Osteocyte (in vitro differentiated cells): ENCODE measurements at regions not wholly inside any gene's neighbourhood (a gene's known extent, or its start where the extent isn't known, plus 50 kb on each side); places are given as distances from the start of the nearest gene placed in this dataset.

Source experiments
- DNase-seq: peaks from one replicate; pipeline ENCODE4 v3.0.0; 2021; ENCODE audit warnings: mixed read lengths; ENCODE audit not compliant: unreplicated experiment; ENCODE audit errors: extremely low spot score
- H3K27ac Mint-ChIP-seq: one replicate; pipeline ENCODE4 v1.8.0; 2021; ENCODE audit warnings: mild to moderate bottlenecking, mixed read lengths; ENCODE audit not compliant: unreplicated experiment
- H3K27me3 Mint-ChIP-seq: one replicate; pipeline ENCODE4 v1.8.0; 2021; ENCODE audit warnings: mixed read lengths; ENCODE audit not compliant: unreplicated experiment
- H3K36me3 Mint-ChIP-seq: one replicate; pipeline ENCODE4 v1.8.0; 2021; ENCODE audit warnings: mixed read lengths; ENCODE audit not compliant: unreplicated experiment
- H3K4me1 Mint-ChIP-seq: one replicate; pipeline ENCODE4 v1.8.0; 2021; ENCODE audit warnings: mixed read lengths; ENCODE audit not compliant: unreplicated experiment
- H3K4me3 Mint-ChIP-seq: one replicate; pipeline ENCODE4 v1.8.0; 2021; ENCODE audit warnings: mild to moderate bottlenecking, moderate library complexity, mixed read lengths; ENCODE audit not compliant: unreplicated experiment
- H3K9me3 Mint-ChIP-seq: one replicate; pipeline ENCODE4 v1.8.0; 2021; ENCODE audit warnings: mixed read lengths; ENCODE audit not compliant: unreplicated experiment
- CTCF ChIP-seq: fragments of 200-600 bp; sonication (generic); IDR thresholded peaks from 2 replicates; pipeline ENCODE4 v1.5.0; 2021; ENCODE audit warnings: antibody characterized with exemption, mild to moderate bottlenecking, moderate library complexity

GRCh38 chr11:81365496-81365895 lies 1368.2 kb downstream of the FAM181B start:
- no peaks in the 10 kb centered on the region for H3K36me3 Mint-ChIP-seq
- TF ChIP-seq CTCF = no peak
- H3K4me1 Mint-ChIP-seq = no peaks in the 10 kb centered on the region
- DNase-seq = no peak
- H3K9me3 Mint-ChIP-seq = peaks cover 4% of the 10 kb centered on the region
- H3K27ac Mint-ChIP-seq = no peak overlapping the region
- no peak overlapping the region for H3K4me3 Mint-ChIP-seq
- H3K27me3 Mint-ChIP-seq = no peaks in the 10 kb centered on the region

DNA sequence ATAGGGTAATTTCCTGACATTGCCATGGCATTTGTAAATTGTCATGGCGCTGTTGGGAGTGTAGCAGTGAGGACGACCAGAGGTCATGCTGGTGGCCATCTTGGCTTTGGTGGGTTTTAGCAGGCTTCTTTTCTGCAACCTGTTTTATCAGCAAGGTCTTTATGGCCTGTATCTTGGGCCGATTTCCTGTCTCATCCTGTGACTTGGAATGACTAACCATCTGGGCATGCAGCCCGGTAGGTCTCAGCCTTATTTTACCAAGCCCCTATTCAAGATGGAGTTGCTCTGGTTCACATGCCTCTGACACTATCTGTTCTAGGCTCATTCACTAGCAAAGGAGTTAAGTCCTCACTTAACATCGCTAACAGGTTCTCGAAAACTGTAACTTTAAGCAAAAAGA lies 1374.2 kb downstream of the FAM181B start:
- Mint-ChIP-seq H3K9me3 (peaks cover 9% of the 10 kb centered on the region), H3K27ac (no peak overlapping the region), H3K27me3 (no peaks in the 10 kb centered on the region), H3K4me1 (no peaks in the 10 kb centered on the region), H3K36me3 (no peaks in the 10 kb centered on the region), H3K4me3 (no peak overlapping the region)
- DNase-seq = no peak
- TF ChIP-seq CTCF = no peak

DNA sequence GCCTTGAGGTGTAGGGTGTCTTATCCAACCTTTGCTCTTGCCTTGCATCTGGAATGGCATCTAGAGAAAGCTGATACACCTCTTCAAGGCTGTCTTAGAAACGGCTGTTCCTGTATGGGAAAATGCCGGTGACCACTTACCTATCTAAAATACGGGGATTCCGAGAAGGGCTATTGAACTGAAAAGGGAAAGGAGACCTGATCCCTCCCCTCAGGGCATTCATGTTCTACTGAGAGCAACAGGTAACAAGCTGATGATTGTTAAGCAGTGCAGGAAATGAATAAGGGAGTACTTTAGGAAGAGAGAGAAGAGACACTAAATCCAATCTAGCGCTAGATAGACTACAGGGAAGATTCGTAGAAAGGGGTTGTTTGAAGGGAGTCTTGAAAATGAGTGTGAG lies 1388.1 kb downstream of the FAM181B start:
- H3K36me3 Mint-ChIP-seq = no peaks in the 10 kb centered on the region
- H3K4me3 Mint-ChIP-seq = no peak overlapping the region
- H3K9me3 Mint-ChIP-seq = no peaks in the 10 kb centered on the region
- no peak overlapping the region for H3K27ac Mint-ChIP-seq
- DNase-seq = no peak
- TF ChIP-seq CTCF = no peak
- no peaks in the 10 kb centered on the region for H3K27me3 Mint-ChIP-seq
- H3K4me1 Mint-ChIP-seq = no peaks in the 10 kb centered on the region

GRCh38 chr11:81342966-81343365 lies 1390.7 kb downstream of the FAM181B start:
- Mint-ChIP-seq H3K4me1 (no peaks in the 10 kb centered on the region), H3K27ac (no peak overlapping the region), H3K4me3 (no peak overlapping the region), H3K36me3 (no peaks in the 10 kb centered on the region), H3K9me3 (no peaks in the 10 kb centered on the region), H3K27me3 (no peaks in the 10 kb centered on the region)
- TF ChIP-seq CTCF = no peak
- DNase-seq = no peak

GRCh38 chr11:81340225-81340624 lies 1393.4 kb downstream of the FAM181B start:
- Mint-ChIP-seq H3K27ac (no peak overlapping the region), H3K27me3 (no peaks in the 10 kb centered on the region), H3K4me3 (no peak overlapping the region), H3K4me1 (no peaks in the 10 kb centered on the region), H3K36me3 (no peaks in the 10 kb centered on the region), H3K9me3 (no peaks in the 10 kb centered on the region)
- DNase-seq = no peak
- TF ChIP-seq CTCF = no peak
